OCI-M2 (cell line): ENCODE measurements at regions not wholly inside any gene's neighbourhood (a gene's known extent, or its start where the extent isn't known, plus 50 kb on each side); places are given as distances from the start of the nearest gene placed in this dataset.
"Not testable (repeated sequence)": the region's sequence is repeated elsewhere in the genome, so short reads cannot be mapped to it uniquely, and the experiment has no call there.

ENCODE experiments used
- DNase-seq: peaks from one replicate; lab custom pipeline; 2025; ENCODE audit not compliant: unreplicated experiment; lab: John Stamatoyannopoulos, UW

DNA sequence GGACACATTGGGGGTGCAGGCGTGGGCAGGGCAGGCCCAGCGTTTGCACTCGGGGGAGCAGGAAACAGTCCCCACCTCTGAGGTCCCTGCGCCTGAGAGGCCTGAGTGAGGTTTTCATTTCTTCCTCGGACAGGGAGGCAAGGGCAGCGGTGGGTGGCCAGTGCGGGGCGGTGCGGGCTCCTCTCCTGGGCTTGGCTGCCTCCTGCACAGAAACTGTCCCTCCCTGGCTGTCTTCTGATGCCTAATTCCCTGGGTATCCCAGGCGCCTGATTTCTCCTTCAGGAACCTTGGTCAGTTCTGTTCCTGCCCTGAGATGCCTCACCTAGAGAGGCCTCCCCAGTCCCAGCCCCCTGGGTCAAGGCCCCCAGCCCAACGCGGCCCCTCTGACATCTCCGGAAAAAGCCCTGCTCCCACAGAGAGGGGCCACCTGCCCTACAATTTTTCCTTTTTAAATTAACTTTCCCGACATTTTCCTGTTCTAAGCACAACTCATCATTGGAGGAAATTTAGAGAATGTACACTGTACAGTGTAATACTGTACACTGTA is 260.3 kb downstream of the ADGRD1 start:
- DNase-seq, result no peak

DNA sequence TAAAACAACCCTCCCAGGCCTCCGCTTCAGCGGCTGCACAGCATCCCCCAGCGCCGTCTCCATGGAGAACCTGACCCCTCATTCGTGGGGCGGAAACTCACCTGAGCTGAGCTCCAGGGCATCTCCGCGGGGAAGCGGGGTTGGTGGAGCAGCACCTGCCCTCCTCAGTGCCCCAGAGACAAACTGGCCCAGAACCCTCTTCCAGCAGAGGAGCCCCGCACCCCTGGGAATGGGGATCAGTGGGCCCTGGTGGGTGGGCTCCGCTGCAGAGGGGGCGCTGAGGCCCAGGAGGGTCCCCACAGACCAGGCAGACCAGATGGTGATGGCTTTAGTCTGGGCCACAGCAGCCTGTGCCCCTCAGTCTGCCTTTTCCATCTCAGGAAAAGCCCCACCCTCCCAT is 261.2 kb downstream of the ADGRD1 start:
- not testable (repeated sequence) for DNase-seq

DNA sequence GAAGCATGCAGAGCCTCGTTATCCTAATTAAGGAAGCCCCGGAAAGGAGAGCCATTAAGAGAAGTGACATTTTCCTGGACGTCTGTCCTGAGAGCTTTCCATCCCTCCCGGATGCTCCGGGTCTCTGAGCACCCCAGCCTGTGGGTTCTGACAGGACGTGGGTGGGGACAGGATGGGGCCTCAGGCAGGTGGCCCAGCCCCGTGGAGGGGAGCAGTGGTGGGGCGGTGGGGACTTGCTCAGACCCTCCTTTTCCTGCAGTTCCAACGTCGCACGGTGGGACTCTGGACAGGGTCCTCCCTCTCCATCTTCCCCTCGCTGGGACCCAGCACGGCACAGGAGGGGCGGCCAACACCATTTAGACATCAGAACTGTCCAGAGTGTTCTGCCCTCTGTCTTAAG is 262.9 kb downstream of the ADGRD1 start:
- not testable (repeated sequence) for DNase-seq

DNA sequence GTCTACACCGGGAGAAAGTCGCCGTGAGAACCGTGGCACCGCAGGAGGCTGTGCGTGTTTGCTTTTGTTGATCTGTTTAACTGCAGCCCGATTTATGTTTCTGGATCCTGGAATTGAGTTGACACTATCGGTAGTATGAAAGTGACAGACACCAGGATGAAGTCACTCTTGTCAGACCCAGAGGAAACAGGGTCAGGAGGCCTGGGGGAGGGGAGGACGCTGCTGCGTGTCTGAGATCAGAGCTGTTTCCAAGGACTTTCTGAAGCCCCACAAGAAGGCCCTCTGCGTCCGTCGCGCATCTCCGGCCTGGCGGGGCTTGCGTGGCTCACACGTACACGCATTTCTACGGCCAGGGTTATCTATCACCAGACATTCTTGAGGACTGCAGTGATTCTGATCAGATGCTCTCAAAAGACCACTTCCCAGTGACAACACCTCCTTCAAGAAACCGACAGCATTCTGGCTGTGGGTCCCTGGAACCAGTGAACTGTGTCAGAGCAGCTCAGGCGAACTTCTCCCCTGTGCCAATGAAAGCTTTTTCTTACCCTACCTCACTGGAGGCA is 263.4 kb downstream of the ADGRD1 start:
- DNase-seq, result no peak

DNA sequence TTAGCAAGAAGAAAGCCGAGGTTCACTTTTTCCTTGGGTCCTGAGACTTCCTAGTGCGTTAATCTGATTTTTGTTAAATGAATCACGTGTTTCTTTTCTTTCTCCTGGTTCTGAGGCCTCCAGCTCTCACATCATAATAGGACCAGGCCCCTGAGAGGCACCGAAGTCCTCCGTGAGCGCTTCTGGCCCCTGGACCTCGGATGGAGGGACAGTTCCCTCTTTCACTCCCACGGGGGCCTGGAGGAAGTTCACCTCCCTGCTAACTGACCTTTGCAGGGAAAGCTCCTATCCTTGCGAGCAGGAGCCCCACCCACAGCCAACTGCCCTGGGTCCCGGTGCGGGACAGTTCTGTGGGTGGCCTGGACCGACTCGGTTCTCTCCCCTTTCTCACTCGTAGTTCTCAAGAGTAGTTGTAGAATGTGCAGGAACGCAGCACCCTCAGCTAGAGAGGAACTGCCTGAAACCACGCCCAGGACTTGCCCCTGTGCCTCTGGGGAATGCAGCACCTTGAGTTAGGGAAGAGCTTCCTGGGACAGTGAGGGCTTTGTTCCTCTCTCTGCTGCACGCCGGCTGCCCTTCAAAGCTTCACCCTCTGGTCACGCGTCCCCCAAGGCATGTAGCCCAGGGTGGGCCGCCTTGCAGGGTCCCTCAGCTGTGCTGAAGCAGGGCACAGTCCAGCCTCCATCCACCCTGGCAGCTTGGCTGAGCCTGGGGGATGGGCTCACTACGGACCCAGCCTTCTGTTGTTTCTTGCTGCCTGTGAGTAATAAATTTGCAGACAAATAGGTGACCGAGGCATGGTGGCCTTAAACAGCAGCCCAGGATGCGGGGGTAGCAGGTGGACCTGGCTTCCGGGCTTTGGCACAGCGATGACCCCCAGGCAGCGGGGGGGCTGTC is 264.6 kb downstream of the ADGRD1 start:
- DNase-seq, result no peak

DNA sequence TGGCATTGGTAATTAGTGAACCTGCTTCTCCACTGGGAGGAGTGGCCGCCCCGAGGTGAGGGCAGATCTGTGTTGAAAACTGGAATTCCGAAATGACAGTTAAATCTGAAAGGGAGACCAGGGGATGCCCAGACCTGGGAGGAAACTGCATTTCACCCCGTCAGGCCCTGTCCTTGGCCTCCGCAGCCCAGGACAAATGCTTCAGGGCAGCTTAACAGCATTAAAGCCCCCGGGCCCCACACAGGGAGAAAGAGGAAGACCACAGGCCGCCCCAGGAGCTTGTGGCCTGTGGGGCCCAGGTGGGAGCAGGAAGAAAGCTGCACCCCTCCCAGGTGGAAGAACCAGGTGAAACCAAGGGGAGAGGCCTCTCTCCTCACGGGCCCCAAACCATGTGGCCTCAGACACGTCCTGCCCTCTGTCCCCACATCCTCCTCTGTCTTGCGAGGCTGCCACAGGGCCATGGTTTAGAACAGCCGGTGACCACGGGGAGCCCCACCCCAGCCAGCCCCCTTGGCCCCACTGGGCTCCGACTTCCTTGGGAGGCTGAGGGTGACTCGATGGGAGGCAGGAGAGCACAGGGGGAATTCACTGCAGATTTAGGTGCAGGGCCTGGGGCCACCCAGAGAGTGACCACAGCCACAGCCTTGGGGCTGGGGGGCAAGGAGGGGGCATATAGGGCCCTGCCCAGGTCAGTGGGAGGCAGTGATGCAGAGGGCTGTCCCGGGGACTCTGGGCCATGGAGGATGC is 265.4 kb downstream of the ADGRD1 start:
- no peak for DNase-seq

DNA sequence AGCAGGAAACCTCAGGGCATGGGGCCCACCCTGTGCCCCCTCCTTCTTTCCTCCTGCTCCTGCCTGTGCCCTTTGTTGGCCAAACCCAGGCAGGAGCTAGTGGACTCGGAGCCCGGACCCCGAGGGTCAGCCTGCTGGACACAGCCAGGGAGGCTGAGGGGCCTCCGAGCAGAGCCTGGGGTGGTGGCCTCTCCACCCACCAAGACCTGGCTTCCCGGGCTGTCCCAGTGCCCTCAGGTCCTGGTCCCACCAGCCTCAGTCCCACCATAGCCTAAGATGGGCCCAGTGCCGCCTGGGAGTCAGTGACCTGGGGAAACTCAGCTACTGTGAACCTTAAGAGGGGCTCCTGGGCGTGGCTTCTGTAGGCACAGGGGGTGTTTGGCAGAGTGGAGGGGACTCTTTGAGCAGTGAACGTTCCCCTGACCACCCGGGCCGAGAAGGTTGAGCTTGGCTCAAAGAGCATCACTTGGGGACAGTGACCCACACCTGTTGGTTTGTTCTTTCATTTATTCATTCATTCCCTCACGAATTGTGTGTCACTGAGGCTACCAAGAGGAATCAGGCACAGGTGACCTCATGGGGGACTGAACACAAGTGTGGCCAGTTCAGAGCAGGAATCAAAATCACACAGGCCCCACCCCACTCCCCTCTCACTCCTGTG is 266.1 kb downstream of the ADGRD1 start:
- no peak for DNase-seq

DNA sequence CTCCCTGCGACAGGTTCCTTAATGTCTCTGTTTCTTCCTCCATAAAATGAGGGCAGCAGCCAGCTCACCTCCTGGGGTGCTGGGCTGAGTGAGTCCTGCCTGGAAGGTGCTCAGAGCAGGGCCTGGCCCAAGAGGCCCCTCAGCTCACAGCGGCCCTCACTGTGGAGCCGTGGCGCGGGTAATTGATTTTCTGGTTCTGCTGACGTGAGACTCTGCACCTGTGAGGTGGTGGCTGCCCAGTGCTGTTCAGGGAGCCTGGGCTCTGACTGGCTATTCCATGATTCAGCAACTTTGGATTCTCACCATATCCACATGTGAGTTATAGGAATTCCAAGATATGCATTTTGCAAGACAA is 266.6 kb downstream of the ADGRD1 start:
- DNase-seq, result no peak

DNA sequence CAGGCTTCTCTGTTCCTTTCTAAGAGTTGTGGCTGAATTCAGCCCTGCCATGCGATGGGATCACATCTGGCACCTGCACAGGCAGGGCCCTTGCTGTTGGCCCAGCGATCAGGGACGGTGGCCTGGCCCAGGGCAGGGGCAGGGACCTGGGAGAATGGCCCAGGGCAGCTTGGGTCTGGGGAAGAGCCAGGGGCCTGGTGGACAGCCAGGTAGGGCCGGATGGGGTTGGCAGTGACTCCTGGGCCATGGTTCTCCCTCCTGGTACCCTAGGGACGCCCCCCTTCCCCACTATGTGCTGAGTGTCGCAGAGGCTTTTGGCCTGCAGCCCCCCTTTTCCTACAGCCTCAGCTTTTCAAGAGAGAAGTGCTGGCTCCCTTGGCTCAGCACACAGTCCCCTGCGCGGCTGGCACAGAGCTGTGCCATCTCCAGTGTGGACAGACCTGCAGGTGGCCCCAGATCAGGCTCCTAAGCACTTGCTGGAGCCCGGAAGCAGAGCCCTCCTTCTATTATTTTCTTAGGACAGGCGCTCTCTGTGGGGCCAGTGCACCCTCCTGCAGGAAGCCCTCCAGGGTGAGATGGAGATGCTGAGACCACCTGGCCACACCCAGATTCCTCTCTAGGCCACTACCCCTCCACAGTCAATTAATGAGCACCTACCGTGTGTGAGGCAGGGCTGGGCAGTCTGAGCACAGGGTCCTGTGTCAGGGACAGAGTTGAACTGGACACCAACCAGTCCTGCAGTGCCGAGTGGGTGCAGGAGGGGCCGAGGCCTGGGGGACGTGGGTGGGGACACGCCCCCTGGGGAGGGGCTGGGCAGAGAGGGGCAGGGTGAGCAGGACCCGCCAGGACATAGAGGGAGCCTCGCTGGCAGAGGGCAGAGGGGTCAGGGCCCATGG is 267.6 kb downstream of the ADGRD1 start:
- no peak for DNase-seq

DNA sequence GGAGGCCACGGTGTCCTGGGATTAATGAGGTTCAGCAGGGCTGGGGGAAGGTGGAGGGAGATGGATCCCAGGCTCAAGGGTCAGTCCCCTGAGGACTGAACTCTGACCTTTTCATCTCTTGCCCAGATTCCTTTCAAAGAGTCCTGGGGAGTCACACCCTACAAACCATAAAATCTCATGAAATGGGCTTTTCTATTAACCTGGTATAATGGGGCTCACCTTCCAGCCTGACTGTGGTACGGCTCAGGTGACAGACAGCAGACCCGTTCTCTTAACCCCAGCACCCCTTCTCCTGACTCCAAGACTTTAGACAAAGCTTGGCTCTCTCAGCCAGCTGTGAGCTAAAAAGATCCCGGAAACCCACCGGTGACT is 268.2 kb downstream of the ADGRD1 start:
- no peak for DNase-seq

DNA sequence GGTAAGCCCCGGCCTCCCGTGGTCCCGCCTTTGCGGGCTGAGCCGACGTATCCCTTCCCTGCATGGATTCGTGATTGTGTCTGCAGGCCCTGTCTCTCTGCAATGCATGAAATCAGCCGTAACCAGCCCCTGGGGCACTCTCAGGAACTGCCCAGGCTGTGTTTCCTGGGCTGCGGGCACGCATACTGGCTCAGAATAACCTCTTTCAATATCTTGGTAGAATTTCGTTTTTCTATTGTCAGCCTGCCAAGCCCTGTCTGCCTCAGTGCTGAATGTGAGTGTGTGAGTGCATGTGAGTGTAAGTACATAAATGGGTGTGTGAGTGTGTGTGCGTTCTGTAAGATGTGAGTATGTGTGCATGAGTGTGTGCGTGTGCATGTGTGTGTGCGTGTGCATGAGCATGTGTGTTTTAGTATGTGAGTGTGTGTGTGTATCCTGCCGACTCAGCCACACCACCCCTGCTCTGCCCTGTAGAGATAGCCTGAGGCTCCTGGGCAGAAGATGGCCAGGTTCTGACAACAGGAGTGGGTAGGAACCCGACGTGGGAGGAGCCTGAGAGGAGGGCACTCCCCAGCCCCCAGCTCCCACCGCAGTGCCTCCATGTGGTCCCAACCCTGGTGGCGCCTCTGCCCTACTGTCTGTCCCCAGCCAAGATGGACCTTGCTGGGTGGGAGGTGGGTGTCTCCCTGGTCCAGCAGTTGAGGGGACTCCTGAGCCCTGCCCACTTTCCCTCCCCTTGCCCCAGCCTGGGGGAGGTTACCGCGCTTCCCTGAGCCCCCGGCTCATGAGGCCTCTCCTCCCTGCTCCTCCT is 268.8 kb downstream of the ADGRD1 start:
- no peak for DNase-seq

DNA sequence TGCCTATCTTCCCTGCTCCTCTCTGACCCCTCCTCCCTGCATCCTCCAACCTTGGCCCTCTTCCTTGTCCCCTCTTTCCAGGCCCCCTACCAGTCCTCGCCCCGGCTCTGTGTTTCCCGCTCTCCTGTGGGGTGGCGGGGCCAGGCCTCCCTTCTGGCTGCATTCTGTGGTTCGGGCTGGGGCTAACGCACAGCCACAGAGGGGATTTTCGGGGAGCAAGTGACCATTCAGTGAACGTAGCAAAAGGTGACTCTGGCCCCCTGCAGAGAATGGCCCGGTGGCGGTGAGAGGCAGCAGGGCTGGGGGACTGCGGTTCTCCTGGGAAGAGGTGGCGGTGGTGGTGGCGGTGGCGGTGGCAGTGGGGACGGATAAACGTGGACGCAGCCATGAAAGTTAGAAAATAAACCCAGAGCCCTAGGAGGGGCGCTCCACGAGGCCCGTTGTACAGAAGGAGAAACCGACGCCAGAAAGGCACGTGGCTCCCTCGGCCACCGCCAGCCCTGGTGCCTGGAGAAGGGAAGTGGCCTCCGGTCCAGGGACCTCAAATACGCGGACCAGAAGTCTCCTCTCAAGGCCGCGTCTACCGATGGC is 269.6 kb downstream of the ADGRD1 start:
- DNase-seq, result no peak

DNA sequence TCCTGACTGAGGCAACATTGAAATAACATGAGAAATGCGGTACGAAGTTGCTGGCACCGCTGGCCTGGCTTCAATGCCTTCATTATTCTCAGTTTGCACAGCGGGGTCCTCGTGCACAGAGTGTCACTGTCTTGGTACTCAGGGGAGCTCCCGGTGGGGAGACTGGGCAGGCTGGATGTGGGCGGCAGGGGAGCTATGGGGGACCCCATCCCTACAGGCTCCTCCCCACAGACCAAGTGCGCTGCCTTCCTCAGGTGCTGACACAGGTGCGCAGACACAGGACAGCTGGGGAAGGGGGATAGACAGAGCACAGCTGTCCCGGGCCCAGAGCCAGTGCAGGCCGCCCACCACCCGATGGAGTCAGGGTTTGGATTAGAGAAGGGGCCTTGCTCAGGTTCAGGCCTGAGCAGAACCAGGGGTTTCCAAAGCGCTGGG is 270.1 kb downstream of the ADGRD1 start:
- no peak for DNase-seq

DNA sequence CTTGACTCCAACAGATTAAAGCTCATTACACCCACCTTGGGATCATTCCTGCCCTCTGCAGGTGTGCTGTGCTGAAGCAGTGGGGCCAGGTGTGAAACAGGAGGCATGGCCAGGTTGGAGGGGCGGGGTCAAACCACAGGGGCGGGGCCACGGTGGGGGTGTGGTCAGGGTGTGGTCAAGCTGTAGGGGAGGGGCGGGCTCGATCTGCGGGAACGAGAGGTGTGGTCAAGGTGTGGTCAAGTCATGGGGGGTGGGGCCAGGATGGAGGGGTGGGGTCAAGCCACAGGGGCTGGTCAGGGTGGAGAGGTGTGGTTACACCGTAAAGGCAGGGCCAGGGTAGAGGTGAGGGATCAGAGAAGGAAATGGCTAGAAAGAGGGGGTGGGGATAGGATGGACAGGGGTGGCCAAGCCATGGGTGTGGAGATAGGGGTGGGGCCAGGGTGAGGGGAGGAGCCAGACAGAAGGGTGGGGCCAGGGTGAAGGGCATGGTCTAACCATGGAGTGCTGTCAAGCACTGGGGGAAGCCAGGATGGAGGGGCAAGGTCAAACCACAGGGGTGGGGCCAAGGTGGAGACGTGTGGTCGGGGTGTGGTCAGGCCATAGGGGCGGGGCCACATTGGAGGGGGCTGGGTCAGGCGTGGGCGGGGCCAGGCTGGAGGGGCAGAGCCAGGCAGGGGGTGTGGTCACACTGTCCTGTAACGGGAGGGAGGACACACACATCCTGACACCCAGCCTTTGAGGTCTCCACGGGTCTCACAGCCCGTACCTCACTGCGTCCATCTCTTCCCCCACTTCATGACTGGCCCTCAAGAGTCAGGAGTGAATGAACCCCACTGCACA is 270.7 kb downstream of the ADGRD1 start:
- not testable (repeated sequence) for DNase-seq

DNA sequence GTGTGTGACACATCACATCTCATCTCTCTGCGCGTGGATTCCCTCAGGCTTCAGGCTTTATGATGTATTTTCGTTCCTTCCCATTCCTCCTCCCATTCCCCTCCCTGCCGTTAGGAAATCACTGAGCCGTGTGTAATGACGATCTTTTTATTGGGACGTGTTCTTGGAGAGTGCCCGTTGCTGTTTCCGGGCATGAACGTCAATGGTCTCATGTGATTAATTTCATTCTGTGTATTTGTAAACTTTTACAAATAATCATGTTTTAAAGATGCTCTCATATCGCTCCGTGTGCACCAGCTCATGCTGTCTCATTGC is 271.3 kb downstream of the ADGRD1 start:
- not testable (repeated sequence) for DNase-seq

DNA sequence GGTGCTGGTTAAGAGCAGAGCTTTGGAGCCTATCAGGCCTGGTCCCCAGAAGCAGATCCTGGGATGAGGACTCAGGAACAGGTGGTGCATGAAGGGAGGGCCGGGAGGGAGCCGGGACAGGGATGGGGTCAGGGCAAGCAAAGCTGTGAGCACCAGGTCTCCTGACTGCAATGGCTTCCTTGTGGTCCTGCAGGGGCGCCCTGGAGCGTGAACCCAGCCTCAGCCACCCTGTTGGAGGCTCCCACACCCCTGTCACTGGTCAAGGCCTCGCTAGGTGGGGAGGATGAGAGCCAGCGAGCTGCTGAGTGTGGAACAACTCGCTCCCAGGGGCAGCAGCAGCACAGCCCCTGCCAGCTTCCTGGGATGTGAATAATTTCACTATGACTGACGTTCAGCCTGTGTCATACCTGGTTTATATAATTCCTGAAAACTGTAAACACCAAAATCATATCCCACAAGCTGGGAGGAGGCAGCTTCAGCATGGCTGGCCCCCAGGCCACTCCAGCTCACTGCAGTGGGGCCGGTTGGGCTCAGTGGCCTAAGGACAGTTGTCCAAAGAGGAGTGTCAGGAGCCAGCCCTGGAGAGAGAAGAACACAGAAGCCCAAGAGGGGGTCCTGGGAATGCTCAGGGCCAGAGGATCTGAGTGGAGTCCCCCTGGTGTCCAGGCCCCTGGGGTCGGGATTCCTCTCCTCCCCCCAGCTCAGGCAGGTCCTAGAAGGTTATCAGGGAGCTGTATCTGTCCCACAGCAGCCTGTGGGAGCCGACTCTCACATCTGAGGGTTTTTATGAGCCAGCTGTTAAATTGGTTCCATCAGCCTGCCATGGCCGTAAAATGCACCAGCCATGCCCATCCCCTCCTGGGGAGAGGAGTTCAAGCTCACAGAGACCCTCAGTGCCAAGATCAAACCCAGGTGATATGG is 272.9 kb downstream of the ADGRD1 start:
- DNase-seq, result no peak

DNA sequence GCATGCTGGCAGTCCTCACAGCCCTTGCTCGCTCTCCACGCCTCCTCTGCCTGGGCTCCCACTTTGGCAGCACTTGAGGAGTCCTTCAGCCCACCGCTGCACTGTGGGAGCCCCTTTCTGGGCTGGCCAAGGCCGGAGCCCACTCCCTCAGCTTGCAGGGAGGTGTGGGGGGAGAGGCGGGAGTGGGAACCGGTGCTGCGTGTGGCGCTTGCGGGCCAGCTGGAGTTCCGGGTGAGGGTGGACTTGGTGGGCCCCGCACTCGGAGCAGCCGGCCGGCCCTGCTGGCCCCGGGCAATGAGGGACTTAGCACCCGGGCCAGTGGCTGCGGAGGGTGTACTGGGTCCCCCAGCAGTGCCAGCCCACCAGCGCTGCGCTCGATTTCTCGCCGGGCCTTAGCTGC is 273.9 kb downstream of the ADGRD1 start:
- DNase-seq, result not testable (repeated sequence)
